Activated T-cell treated with anti-CD3 and anti-CD28 coated beads for 1 hour (primary cell): ENCODE measurements at regions not wholly inside any gene's neighbourhood (a gene's known extent, or its start where the extent isn't known, plus 50 kb on each side); places are given as distances from the start of the nearest gene placed in this dataset.
A peak's percentile ranks its signal among the peaks of the same experiment; 100 is the strongest.
"Not testable (repeated sequence)": the region's sequence is repeated elsewhere in the genome, so short reads cannot be mapped to it uniquely, and the experiment has no call there.

Source experiments
- DNase-seq: peaks from one replicate; pipeline ENCODE4 v3.0.0-alpha.2; 2020; ENCODE audit warnings: low read depth

- DNase-seq: no peak
These were observed 171.1 kb upstream of the KLF6 start for GRCh38 chr10:3955955-3956617.

- no peak for DNase-seq
These were observed 170.5 kb upstream of the KLF6 start for GRCh38 chr10:3955493-3955892.

GRCh38 chr10:3954615-3955014 is 169.6 kb upstream of the KLF6 start:
- DNase-seq: no peak

- not testable (repeated sequence) for DNase-seq
These were observed 169.0 kb upstream of the KLF6 start for GRCh38 chr10:3954007-3954406.

GRCh38 chr10:3951993-3952392 is 167.0 kb upstream of the KLF6 start:
- DNase-seq: no peak

- DNase-seq: no peak
These were observed 165.8 kb upstream of the KLF6 start for GRCh38 chr10:3950676-3951275.

GRCh38 chr10:3949711-3950110 is 164.7 kb upstream of the KLF6 start:
- no peak for DNase-seq

- peak; percentile 65 for DNase-seq
These were observed 163.8 kb upstream of the KLF6 start for GRCh38 chr10:3948843-3949242.

GRCh38 chr10:3946234-3947229 is 161.5 kb upstream of the KLF6 start:
- DNase-seq: no peak

GRCh38 chr10:3945026-3945425 is 160.0 kb upstream of the KLF6 start:
- DNase-seq: no peak

GRCh38 chr10:3944591-3944990 is 159.6 kb upstream of the KLF6 start:
- no peak for DNase-seq

GRCh38 chr10:3943695-3944257 is 158.8 kb upstream of the KLF6 start:
- no peak for DNase-seq

- no peak for DNase-seq
These were observed 158.0 kb upstream of the KLF6 start for GRCh38 chr10:3942937-3943489.

GRCh38 chr10:3941676-3942075 is 156.7 kb upstream of the KLF6 start:
- DNase-seq: no peak

- DNase-seq: no peak
These were observed 151.5 kb upstream of the KLF6 start for GRCh38 chr10:3936422-3937040.

- no peak for DNase-seq
These were observed 150.9 kb upstream of the KLF6 start for GRCh38 chr10:3935933-3936359.

- no peak for DNase-seq
These were observed 150.1 kb upstream of the KLF6 start for GRCh38 chr10:3935141-3935540.

- DNase-seq: no peak
These were observed 148.7 kb upstream of the KLF6 start for GRCh38 chr10:3933733-3934132.

GRCh38 chr10:3932597-3933375 is 147.8 kb upstream of the KLF6 start:
- DNase-seq: no peak

GRCh38 chr10:3931901-3932300 is 146.9 kb upstream of the KLF6 start:
- no peak for DNase-seq

- DNase-seq: no peak
These were observed 146.2 kb upstream of the KLF6 start for GRCh38 chr10:3931224-3931623.
